ENCODE measurements at regions not wholly inside any gene's neighbourhood (a gene's known extent, or its start where the extent isn't known, plus 50 kb on each side); places are given as distances from the start of the nearest gene placed in this dataset.

DNA sequence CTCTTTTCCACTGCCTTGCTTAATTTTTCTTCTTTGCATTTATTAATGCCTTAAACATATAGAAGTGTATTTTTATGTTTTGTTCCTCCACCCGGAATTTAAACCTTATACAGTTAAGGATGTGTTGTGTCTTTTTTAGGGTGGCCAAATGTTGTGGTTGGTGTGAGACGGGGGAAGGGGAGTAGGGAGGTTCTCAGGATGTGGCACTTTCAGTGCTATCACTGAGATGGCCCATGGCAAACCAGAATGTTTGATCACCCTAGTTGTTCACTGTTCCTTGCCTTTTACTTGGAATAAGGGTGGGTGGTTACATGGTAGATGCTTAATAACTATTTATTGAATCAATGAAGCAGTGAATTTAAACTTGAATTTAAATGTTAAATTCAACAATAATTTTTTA lies 216.0 kb upstream of the SLITRK1 start:
- DNase-seq: no peak

DNA sequence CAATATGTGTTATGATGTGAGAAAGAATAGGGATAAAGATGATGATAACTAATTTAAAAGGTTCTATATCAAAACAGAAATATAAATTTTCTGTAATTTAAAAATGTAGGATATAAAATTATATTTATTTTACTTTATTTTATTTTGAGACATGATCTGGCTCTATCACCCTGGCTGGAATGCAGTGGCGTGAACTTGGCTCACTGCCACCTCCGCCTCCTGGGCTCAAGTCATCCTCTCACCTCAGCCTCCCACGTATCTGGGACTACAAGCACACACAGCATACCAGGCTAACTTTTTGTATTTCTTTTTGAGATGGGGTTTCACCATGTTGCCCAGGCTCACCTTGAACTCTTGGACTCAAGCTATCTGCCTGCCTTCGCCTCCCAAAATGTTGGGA lies 214.9 kb upstream of the SLITRK1 start:
- DNase-seq: no peak

DNA sequence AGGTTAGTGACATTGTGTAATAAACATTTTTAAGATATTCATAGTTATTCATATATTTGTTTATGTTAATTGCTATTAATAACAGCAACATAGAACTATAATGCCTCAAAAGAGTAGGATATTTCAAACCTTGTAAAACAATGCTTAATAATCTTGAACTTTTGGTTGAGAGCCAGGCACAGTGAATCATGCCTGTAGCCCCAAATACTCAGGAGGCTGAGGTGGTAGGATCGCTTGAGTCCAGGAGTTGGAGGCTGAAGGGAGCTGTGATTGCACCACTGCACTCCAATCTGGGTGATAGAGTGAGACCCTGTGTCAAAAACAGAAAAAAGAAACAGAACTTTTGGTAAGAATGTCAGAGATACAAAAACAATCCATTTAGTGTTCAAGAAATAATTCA lies 213.9 kb upstream of the SLITRK1 start:
- DNase-seq: no peak

DNA sequence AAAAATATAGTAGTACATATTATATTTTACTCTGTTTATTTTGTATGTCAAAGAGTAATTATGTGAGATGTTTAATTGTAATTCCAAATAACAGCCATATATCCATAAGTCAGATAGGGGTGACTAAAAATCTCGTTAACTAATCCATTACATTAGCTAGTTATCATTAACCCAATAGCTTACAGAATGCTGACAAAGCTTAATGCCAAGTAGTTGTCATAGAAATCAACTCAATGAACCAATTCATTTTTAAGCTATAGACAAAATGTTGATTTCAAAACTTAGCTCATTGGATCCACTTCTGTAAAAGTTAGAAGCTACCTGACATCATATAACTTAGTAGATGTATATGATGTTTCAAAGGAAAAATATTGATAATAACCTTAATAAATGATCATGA lies 206.7 kb upstream of the SLITRK1 start:
- no peak for DNase-seq

DNA sequence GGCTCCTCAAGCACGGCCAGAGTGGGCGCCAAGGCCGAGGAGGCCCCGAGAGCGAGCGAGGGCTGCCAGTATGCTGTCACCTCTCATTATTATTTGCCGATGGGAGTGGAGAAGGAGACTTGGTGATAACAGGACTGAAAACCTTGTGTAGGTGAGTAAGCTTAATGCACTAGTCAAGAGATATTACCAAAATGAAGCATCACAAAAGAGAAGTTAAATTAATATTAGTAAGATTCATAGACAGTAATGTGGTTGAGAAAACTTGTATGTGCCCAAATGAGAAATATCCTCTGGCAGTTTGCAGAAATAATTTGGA lies 204.5 kb upstream of the SLITRK1 start:
- no peak for DNase-seq

DNA sequence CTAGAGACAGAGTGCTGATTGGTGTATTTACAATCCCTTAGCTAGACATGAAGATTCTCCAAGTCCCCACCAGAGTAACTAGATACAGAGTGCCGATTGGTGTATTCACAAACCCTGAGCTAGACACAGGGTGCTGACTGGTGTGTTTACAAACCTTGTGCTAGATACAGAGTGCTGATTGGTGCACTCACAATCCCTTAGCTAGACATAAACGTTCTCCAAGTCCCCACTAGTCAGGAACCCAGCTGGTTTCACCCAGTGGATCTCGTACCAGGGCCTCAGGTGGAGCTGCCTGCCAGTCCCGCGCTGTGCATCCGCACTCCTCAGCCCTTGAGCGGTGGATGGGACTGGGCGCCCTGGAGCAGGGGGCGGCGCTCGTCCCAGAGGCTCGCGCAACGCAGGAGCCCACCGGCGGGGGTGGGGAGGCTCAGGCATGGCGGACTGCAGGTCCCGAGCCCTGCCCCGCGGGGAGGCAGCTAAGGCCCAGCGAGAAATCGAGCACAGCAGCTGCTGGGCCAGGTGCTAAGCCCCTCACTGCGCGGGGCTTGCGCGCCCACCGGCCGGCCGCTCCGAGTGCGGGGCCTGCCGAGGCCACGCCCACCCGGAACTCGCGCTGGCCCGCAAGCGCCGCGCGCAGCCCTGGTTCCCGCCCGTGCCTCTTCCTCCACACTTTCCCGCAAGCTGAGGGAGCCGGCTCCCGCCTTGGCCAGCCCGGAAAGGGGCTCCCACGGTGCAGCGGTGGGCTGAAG lies 204.0 kb upstream of the SLITRK1 start:
- peak; percentile 31 for DNase-seq

DNA sequence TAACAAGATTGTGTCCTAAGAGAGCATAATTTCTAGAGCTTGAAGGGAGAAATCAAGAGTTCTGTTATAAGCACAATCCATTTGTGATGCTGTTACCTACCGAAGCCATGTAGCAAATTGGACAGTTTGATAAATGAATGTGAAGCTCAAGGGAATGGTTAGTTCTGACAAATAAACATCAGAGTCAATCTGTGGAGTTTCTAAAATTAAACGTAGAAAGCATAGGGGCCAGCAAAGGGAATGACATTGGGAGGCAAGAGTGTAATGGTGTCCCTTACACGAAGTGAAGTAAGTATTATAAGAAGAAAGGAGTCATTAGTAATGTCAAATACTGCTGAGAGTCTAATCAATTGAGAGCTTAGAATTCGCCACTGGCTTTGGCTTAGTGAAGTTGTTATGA lies 200.2 kb upstream of the SLITRK1 start:
- DNase-seq: no peak

DNA sequence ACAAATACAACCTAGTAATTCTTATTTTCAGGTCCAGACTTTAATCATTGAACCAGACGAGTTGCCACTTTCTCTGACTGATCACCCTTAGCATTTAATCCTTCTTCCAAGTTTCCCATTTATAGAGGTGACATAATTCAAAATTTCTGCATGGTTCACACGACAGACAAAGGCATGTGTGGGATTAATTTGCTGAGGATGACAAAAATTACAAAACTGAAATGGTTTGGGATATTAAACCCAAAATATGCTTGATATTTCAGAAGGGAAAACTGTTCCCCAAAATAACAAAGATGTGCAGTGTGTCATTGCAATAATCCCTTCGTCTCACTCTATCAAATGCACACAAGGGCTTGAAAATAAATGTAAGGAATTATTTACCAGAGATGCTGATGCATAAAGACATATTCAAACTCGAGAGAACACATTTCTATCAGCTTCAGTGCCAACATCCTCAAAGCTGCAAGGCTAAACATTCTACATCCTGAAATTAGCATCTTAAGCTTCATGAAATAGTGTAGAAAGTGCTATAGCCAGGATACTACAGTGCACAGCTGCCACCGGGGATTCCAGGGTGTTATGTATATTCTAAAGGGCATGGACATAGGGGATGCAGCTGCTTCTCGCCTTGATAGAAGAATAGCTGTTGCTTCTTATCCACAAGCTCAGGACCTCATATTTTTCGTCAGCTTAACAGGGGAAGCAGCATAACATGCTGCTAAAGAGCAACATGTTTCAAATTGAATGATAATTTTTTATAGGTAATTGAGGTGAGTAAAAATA lies 198.7 kb upstream of the SLITRK1 start:
- no peak for DNase-seq

DNA sequence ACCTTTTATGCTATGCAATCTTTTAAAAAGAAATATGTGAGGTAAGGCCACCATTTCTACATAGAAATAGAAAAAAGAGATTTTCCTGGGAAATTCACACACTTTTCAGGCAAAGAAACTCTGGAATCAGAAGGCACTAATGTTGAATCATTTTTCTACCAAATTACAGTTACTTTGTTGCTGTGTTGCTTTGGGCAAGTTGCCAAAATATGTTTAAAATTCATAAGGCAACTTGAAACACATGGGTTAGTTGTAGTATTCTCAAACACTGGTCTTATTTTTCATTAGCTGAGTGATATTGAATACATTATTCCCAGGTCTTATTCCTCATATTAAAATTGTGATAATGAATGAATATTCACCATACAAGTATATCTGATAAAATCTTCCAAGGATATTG lies 195.0 kb upstream of the SLITRK1 start:
- no peak for DNase-seq

DNA sequence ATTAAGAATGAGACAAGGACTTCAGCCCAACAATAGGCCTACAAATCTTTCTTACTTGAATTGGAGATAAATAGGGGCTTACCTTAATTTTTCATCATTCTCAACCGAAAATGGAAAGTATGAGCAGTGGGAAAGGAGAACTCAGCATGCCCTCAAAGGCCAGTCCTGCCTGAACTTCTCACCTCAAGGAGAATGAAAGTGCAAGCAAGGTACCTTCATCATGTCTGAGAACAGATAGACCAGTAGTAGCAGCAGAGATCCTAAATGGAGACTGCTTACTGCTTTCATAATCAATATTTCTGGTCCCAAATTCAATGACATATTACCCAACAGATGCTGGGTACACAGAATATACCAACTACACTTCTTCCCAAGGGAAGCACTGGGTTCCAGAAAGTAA lies 194.0 kb upstream of the SLITRK1 start:
- DNase-seq: no peak

DNA sequence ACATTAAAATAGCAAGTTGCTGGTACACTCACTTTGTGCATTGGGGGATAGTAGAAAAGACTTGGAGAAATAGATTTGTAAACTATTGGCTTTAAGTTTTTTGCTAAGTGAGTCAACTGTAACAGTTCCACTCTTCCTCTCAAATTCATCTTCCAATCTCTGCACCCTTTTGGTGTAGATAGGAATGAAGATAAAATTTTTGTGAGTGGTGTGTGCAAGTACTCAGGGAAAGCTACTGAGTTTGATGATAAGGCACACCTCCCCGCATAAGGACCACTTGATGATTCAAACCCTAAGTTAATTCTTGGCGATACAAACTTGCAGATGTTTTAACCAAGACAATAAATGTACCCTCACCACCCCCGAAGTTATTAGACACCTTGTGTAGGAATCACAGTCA lies 168.3 kb upstream of the SLITRK1 start:
- DNase-seq: no peak

DNA sequence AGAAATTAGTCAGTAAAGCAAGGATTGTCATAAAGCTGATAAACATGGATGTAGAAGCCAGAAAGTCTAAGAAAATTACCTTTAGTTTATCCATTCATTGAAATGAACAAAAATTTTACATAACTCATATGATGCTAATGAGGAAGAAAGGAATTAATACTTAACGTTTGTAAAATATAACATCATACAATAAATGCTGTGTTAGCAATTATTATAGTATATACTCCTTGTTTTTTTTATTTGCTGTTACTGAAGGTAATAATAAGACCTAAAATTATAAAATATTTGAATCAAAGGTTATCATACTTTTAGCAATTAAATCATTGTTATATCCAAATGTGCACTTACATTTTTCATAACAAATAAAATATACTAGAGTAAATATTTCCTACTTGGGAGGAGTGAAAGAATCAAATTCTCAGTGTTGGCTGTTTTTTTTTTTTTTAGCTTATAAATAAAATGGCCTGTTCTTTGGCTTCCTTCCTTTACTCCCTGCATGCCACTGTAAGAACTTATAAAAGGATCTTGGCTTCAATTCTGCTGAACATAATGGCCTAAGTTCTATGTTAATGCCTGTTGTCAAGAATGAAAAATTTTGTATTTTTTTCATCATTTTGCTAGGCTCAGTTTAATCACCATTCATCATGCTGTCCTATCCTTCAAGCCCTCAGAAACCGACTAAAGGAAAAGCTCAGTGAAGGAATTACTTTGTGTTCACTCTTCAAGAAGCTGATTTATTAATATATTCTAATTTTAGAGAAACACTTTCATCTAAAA lies 167.4 kb upstream of the SLITRK1 start:
- DNase-seq: no peak

DNA sequence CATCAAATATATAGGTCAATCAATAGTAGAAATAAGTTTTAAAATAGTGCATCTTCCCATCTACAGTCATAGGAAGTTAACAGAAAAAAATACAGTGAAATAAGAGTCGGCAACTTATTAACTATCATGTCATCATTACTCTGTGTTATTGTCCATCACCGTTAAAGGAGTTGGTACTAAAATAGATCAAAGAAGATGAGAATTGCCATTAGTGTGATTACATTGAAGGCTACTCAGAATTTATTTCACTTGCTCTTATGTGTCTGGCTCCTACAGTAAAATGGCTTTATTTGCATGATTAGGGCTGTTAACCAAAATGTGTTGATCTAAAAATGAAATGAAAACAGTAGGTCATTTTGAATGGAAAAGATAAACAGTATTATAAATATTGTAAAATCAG lies 162.5 kb upstream of the SLITRK1 start:
- DNase-seq: no peak

DNA sequence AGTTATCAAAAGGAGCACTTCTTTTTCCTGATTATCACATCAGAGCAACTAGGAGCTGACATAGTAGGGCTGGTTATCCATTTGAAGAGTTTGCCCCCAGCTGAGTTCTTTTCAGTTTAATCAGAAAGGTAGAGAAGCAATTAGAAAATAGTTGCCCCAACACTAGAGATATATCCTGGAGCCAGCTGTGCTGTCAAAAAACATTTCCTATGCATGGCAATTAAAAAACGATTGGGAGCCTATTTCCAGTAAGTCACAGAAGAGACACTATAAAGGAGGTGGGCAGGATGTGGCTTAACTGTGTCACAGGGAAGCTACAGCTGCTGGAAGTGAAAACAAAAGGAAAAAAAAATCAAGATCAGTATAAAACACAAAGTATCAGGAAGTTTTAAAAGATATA lies 155.7 kb upstream of the SLITRK1 start:
- peak; percentile 6 for DNase-seq

DNA sequence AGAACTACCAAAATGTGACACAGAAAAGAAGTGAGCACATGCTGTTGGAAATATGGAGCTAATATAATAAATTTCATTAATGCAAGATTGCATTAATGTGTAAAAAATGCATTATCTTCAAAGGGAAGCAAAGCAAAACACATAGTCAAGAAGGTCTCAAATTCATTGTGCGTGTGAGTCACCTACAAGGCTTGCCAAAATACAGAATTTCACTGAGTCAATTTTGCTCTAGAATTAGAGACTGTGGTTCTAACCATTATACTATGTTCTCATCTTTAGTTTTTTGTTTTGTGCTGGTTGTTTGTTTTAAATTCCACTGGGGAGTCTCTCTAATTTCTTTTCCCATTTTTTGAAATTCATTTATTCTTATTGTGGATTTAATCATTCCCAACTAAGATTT lies 149.8 kb upstream of the SLITRK1 start:
- no peak for DNase-seq

DNA sequence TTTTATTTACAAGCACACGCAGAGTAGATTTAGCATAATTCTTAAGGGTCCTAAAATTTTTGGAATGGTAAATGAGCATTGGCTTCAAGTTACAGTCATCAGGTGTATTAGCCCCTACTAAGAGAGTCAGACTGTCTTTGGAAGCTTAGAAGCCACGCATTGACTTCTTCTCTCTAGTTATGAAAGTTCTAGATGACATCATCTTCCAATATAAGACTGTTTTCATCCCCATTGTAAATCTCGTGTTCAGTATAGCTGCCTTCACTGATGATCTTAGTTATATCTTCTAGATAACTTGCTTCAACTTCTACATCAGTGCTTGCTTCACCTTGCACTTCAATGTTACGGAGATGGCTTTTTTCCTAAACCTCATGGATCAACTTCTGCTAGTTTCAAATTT lies 148.8 kb upstream of the SLITRK1 start:
- DNase-seq: no peak

DNA sequence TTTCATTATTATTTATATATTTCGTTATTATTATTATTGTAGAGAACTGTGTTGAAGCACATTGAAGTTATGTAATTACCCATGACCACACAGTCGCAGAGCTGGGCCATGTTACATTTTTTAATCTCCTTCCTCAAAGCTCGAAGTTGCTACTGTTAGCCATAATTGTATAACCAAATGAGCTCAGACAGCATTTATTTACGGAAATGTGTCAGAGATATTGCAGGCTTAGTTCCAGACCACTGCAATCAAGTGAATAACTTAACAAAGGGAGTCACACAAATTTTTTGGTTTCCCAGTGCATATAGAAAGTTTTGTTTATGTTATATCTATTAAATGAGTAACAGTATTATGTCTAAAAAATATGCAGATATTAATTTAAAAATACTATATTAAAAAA lies 147.1 kb upstream of the SLITRK1 start:
- no peak for DNase-seq

DNA sequence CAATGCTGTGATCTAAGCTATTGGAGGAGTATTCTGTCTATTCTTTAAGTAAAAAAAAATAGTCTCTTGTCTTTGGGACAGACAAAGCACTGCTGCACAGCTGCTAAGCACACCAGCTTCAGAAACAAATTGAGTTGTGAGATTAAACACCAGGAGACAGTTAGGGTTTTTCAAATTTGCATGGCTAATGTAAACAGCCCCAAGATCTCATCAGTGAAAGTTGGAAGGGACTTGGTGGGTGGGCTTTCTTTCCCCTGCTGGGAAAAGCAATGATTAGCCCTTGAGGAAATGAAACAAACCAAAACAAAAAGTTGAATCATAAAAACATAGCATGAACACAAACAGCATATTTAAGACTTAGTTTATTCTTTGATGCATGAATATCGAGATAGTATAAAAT lies 143.6 kb upstream of the SLITRK1 start:
- DNase-seq: no peak

DNA sequence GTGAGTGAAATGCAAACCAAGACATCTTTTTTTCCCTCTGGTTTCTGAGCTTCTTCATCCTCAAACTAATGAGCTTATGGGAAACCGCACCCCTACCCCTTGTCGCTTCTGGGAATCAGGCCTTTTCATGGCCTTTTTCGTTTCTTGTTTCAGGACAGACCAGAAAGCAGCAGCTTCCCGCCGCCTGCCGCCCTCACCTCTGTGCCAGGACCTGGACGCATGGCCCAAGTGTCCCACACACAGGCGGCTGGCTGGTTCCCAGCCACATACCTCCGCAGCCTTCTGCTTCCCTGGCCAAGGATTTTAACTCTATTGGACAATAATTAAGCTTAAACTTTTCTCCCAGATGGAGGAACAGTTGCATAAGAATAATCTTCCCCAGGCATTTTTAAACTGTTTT lies 114.1 kb upstream of the SLITRK1 start:
- DNase-seq: no peak

DNA sequence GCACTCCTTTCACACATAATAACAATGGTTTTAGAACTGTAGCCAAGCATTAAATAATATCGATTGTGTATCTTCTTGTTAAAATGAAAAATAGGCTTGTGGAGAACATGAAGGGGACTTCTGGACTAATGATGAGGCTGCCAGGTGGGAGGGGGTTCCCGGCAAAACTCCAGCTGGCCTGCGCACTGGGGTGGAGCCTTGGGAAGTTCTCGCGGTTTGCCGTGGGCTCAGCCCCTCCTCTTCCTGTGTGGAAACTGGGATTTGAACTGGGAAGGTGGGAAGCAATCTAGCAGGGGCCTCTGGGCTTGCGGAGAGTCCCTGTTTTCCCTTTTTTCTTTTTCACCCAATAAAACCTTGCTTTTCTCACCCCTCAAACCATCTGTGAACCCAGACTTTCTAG lies 113.7 kb upstream of the SLITRK1 start:
- DNase-seq: no peak

DNA sequence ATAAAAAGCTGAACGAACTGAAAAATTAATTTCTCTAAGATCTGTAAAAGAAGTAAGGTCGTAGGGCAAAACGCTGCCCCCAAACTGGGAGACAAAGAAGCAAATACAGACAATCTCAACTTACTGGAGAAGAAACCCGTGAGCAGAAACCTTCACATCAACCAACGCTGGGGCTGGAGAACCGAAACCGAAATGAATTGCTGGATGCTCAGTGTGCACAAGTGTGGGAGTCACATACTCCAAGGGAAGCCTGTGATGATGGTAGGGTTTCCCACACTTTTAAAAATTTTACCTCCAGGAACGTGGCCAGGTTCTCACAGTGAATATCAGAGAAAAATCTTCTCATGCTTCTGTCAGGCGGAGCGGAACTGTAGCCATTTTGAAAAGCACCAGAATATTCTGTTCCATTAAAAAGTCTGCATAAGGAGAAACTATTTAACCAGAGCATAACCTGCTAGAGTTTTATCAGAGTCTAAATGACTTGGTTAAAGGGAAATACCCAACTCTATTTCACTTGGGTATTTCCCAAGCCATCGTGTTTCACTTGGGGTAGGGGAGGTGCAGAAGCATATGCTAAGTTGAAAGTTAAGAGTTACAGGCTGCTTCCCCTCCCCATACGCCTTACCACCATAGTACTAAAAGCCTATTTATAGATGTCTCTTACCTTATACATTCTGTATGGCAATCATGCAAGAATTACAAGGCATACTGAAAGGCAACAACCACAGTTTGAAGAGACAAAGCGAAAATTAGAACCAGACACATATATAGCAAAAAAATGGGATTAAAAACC lies 110.5 kb upstream of the SLITRK1 start:
- DNase-seq: no peak

DNA sequence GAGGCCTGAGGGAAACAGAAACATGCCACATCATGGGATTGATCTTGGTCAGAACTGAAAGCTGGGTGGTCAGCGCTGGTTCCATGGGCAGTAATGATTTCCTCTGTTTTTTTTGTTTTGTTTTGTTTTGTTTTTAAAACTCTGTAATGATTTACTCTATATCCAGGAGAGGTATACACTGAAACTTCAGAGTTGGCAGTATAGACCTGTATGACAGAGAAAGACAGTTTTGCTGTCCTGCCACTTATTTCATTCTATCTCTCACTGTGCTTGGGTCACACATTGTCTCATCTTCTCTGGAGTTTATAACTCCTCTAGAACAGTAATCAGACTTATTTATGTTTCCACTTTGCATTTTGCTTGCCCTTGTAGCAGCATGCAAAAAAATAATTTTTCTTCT lies 105.1 kb upstream of the SLITRK1 start:
- DNase-seq: no peak

DNA sequence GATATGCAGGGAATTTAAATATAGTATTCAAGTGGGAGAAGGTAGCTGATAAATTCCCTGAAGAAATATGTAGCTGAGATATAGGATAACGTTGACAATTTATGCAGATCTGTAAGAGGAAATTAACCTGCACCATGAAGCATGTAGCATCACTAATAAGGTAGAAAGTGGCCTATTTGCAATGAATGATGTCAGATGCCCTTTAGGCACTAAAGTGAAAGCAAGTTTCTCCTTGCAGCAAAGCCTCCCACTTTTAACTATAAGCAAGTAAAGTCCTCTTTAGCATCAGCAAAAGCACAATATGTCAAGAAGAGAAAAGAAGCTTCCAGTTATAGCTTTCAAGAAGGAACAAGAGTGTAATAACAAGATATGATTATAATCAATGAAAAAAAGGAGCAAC lies 102.5 kb upstream of the SLITRK1 start:
- no peak for DNase-seq
